Nephron progenitor cell (in vitro differentiated cells): ENCODE measurements at regions not wholly inside any gene's neighbourhood (a gene's known extent, or its start where the extent isn't known, plus 50 kb on each side); places are given as distances from the start of the nearest gene placed in this dataset.

Experiments used
- DNase-seq: peaks from one replicate; pipeline ENCODE4 v3.0.0; 2021
- H3K27ac Mint-ChIP-seq: 2 replicates; pipeline ENCODE4 v1.8.0; 2021; ENCODE audit warnings: mild to moderate bottlenecking, moderate library complexity, mixed read lengths
- H3K27me3 Mint-ChIP-seq: 2 replicates; pipeline ENCODE4 v1.8.0; 2021; ENCODE audit warnings: mild to moderate bottlenecking, low read depth, mixed read lengths; ENCODE audit not compliant: poor library complexity
- H3K36me3 Mint-ChIP-seq: 2 replicates; pipeline ENCODE4 v1.8.0; 2021; ENCODE audit warnings: low read depth, mixed read lengths
- H3K4me1 Mint-ChIP-seq: 2 replicates; pipeline ENCODE4 v1.8.0; 2021; ENCODE audit warnings: mixed read lengths
- H3K4me3 Mint-ChIP-seq: 2 replicates; pipeline ENCODE4 v1.8.0; 2021; ENCODE audit warnings: mild to moderate bottlenecking, moderate library complexity, mixed read lengths
- H3K9me3 Mint-ChIP-seq: 2 replicates; pipeline ENCODE4 v1.8.0; 2021; ENCODE audit warnings: mild to moderate bottlenecking, moderate library complexity, mixed read lengths
- CTCF ChIP-seq: fragments of 200-600 bp; sonication (generic); IDR thresholded peaks from 2 replicates; pipeline ENCODE4 v1.5.0; 2021; ENCODE audit warnings: antibody characterized with exemption

- peaks cover 13% of the 10 kb centered on the region for H3K27me3 Mint-ChIP-seq
- no peak for DNase-seq
- peaks cover 29% of the 10 kb centered on the region for H3K9me3 Mint-ChIP-seq
- no peak overlapping the region for H3K27ac Mint-ChIP-seq
- H3K36me3 Mint-ChIP-seq = peaks cover 6% of the 10 kb centered on the region
- peaks cover 56% of the 10 kb centered on the region for H3K4me1 Mint-ChIP-seq
- no peak overlapping the region for H3K4me3 Mint-ChIP-seq
- no peak for TF ChIP-seq CTCF
Observed at GRCh38 chr2:8527676-8528075, 154.2 kb upstream of the ID2 start.

- Mint-ChIP-seq H3K36me3 (peaks cover 6% of the 10 kb centered on the region), H3K27me3 (peaks cover 15% of the 10 kb centered on the region), H3K4me1 (peaks cover 57% of the 10 kb centered on the region), H3K4me3 (no peak overlapping the region), H3K9me3 (peaks cover 27% of the 10 kb centered on the region), H3K27ac (no peak overlapping the region)
- DNase-seq = no peak
- no peak for TF ChIP-seq CTCF
Observed at GRCh38 chr2:8528863-8529262, 153.0 kb upstream of the ID2 start.

- H3K27ac Mint-ChIP-seq = peak overlapping the region; percentile 58
- TF ChIP-seq CTCF = no peak
- no peak overlapping the region for H3K4me3 Mint-ChIP-seq
- DNase-seq = no peak
- H3K4me1 Mint-ChIP-seq = peaks cover 58% of the 10 kb centered on the region
- H3K9me3 Mint-ChIP-seq = peaks cover 27% of the 10 kb centered on the region
- H3K27me3 Mint-ChIP-seq = peaks cover 15% of the 10 kb centered on the region
- H3K36me3 Mint-ChIP-seq = peaks cover 6% of the 10 kb centered on the region
Observed at GRCh38 chr2:8529706-8530277, 152.1 kb upstream of the ID2 start.

GRCh38 chr2:8531481-8531880 is 150.4 kb upstream of the ID2 start:
- Mint-ChIP-seq H3K36me3 (peaks cover 6% of the 10 kb centered on the region), H3K9me3 (peaks cover 27% of the 10 kb centered on the region), H3K4me3 (no peak overlapping the region), H3K27me3 (peaks cover 20% of the 10 kb centered on the region), H3K27ac (no peak overlapping the region), H3K4me1 (peaks cover 58% of the 10 kb centered on the region)
- no peak for DNase-seq
- no peak for TF ChIP-seq CTCF

GRCh38 chr2:8532438-8532837 is 149.4 kb upstream of the ID2 start:
- peaks cover 60% of the 10 kb centered on the region for H3K4me1 Mint-ChIP-seq
- H3K27me3 Mint-ChIP-seq = peaks cover 20% of the 10 kb centered on the region
- H3K36me3 Mint-ChIP-seq = peaks cover 6% of the 10 kb centered on the region
- no peak overlapping the region for H3K27ac Mint-ChIP-seq
- no peak for TF ChIP-seq CTCF
- H3K9me3 Mint-ChIP-seq = peaks cover 27% of the 10 kb centered on the region
- no peak for DNase-seq
- H3K4me3 Mint-ChIP-seq = no peak overlapping the region

GRCh38 chr2:8533923-8534322 is 147.9 kb upstream of the ID2 start:
- Mint-ChIP-seq H3K4me1 (peaks cover 61% of the 10 kb centered on the region), H3K4me3 (no peak overlapping the region), H3K36me3 (peaks cover 6% of the 10 kb centered on the region), H3K27ac (no peak overlapping the region), H3K9me3 (peaks cover 27% of the 10 kb centered on the region), H3K27me3 (peaks cover 12% of the 10 kb centered on the region)
- TF ChIP-seq CTCF = no peak
- no peak for DNase-seq
